MM.1S (cell line): ENCODE measurements at regions not wholly inside any gene's neighbourhood (a gene's known extent, or its start where the extent isn't known, plus 50 kb on each side); places are given as distances from the start of the nearest gene placed in this dataset.

Experiments
- CTCF ChIP-seq: fragments of 300-600 bp; sonication (generic); IDR thresholded peaks from 2 replicates; pipeline ENCODE4 v1.5.1; 2016; ENCODE audit warnings: antibody characterized with exemption, low read length, mixed read lengths
- EZH2 ChIP-seq: fragments of 300-600 bp; sonication (generic); optimal IDR thresholded peaks from 2 replicates; pipeline ENCODE3; 2017; ENCODE audit warnings: low read depth, mild to moderate bottlenecking, antibody characterized with exemption, low read length, mixed read lengths

- TF ChIP-seq CTCF (no peak), EZH2 (no peak)
Observed at GRCh38 chr20:10111139-10111958, 76.6 kb downstream of the ANKEF1 start.
